KOPT-K1 (cell line): ENCODE measurements at regions not wholly inside any gene's neighbourhood (a gene's known extent, or its start where the extent isn't known, plus 50 kb on each side); places are given as distances from the start of the nearest gene placed in this dataset.

ENCODE experiments used
- H3K27ac ChIP-seq: fragments of 200-600 bp; sonication (generic); 2 replicates; pipeline ENCODE4 v1.5.1; 2016; ENCODE audit warnings: antibody characterized with exemption, mild to moderate bottlenecking, low read depth, low read length; ENCODE audit not compliant: poor library complexity, severe bottlenecking
- H3K36me3 ChIP-seq: fragments of 200-600 bp; sonication (generic); 2 replicates; pipeline ENCODE4 v1.5.1; 2017; ENCODE audit warnings: antibody characterized with exemption, mild to moderate bottlenecking, low read length, moderate library complexity; ENCODE audit not compliant: insufficient read depth
- H3K9me3 ChIP-seq: fragments of 200-600 bp; sonication (generic); 2 replicates; pipeline ENCODE4 v1.5.1; 2017; ENCODE audit warnings: antibody characterized with exemption, low read length, mild to moderate bottlenecking; ENCODE audit not compliant: insufficient read depth, poor library complexity, severe bottlenecking

- no peaks in the 10 kb centered on the region for H3K9me3 ChIP-seq
Measured at GRCh38 chr3:102646557-102646956, 211.7 kb downstream of the ZPLD1 start.

GRCh38 chr3:102660653-102661052, 225.8 kb downstream of the ZPLD1 start:
- H3K36me3 ChIP-seq: no peaks in the 10 kb centered on the region
- no peaks in the 10 kb centered on the region for H3K9me3 ChIP-seq
- H3K27ac ChIP-seq: no peak overlapping the region

More at GRCh38 chr3:102646557-102646956, 211.7 kb downstream of the ZPLD1 start:
- Histone ChIP-seq H3K27ac (no peak overlapping the region), H3K36me3 (no peaks in the 10 kb centered on the region)

GRCh38 chr3:102661707-102662497, 227.1 kb downstream of the ZPLD1 start:
- Histone ChIP-seq H3K27ac (no peak overlapping the region), H3K36me3 (no peaks in the 10 kb centered on the region), H3K9me3 (no peaks in the 10 kb centered on the region)

GRCh38 chr3:102662498-102662772, 227.6 kb downstream of the ZPLD1 start:
- Histone ChIP-seq H3K36me3 (no peaks in the 10 kb centered on the region), H3K27ac (no peak overlapping the region), H3K9me3 (no peaks in the 10 kb centered on the region)

- Histone ChIP-seq H3K9me3 (no peaks in the 10 kb centered on the region), H3K36me3 (no peaks in the 10 kb centered on the region), H3K27ac (no peak overlapping the region)
Measured at GRCh38 chr3:102664126-102664525, 229.3 kb downstream of the ZPLD1 start.

GRCh38 chr3:102665183-102665582, 230.4 kb downstream of the ZPLD1 start:
- Histone ChIP-seq H3K9me3 (no peaks in the 10 kb centered on the region), H3K27ac (no peak overlapping the region), H3K36me3 (no peaks in the 10 kb centered on the region)

- Histone ChIP-seq H3K36me3 (no peaks in the 10 kb centered on the region), H3K9me3 (no peaks in the 10 kb centered on the region), H3K27ac (no peak overlapping the region)
Measured at GRCh38 chr3:102668247-102668646, 233.4 kb downstream of the ZPLD1 start.

- Histone ChIP-seq H3K9me3 (no peaks in the 10 kb centered on the region), H3K27ac (no peak overlapping the region), H3K36me3 (no peaks in the 10 kb centered on the region)
Measured at GRCh38 chr3:102670986-102671385, 236.2 kb downstream of the ZPLD1 start.

GRCh38 chr3:102672305-102672704, 237.5 kb downstream of the ZPLD1 start:
- no peak overlapping the region for H3K27ac ChIP-seq

GRCh38 chr3:102673271-102674115, 238.7 kb downstream of the ZPLD1 start:
- no peak overlapping the region for H3K27ac ChIP-seq
- no peaks in the 10 kb centered on the region for H3K9me3 ChIP-seq
- H3K36me3 ChIP-seq: no peaks in the 10 kb centered on the region

More at GRCh38 chr3:102672305-102672704, 237.5 kb downstream of the ZPLD1 start:
- Histone ChIP-seq H3K36me3 (no peaks in the 10 kb centered on the region), H3K9me3 (no peaks in the 10 kb centered on the region)

- Histone ChIP-seq H3K27ac (no peak overlapping the region), H3K9me3 (no peaks in the 10 kb centered on the region), H3K36me3 (no peaks in the 10 kb centered on the region)
Measured at GRCh38 chr3:102674284-102674683, 239.5 kb downstream of the ZPLD1 start.

GRCh38 chr3:102676424-102676823, 241.6 kb downstream of the ZPLD1 start:
- Histone ChIP-seq H3K9me3 (no peaks in the 10 kb centered on the region), H3K36me3 (no peaks in the 10 kb centered on the region), H3K27ac (no peak overlapping the region)

GRCh38 chr3:102682741-102683140, 247.9 kb downstream of the ZPLD1 start:
- Histone ChIP-seq H3K9me3 (no peaks in the 10 kb centered on the region), H3K36me3 (no peaks in the 10 kb centered on the region), H3K27ac (no peak overlapping the region)

GRCh38 chr3:102686792-102687191, 252.0 kb downstream of the ZPLD1 start:
- H3K36me3 ChIP-seq: no peaks in the 10 kb centered on the region
- H3K27ac ChIP-seq: no peak overlapping the region
- no peaks in the 10 kb centered on the region for H3K9me3 ChIP-seq

- Histone ChIP-seq H3K27ac (no peak overlapping the region), H3K9me3 (no peaks in the 10 kb centered on the region), H3K36me3 (no peaks in the 10 kb centered on the region)
Measured at GRCh38 chr3:102687851-102688555, 253.2 kb downstream of the ZPLD1 start.
